IPS-20b (cell line): ENCODE measurements at regions not wholly inside any gene's neighbourhood (a gene's known extent, or its start where the extent isn't known, plus 50 kb on each side); places are given as distances from the start of the nearest gene placed in this dataset.

Experiments used
- H3K27ac ChIP-seq: one replicate; pipeline ENCODE4 v1.5.1; 2013; ENCODE audit warnings: low read length
- H3K27me3 ChIP-seq: 2 replicates; pipeline ENCODE4 v1.6.1; 2013; ENCODE audit warnings: mild to moderate bottlenecking, low read length, inconsistent platforms; ENCODE audit not compliant: insufficient read depth
- H3K36me3 ChIP-seq: 2 replicates; pipeline ENCODE4 v1.6.1; 2013; ENCODE audit warnings: low read depth, mild to moderate bottlenecking, inconsistent platforms, low read length, moderate library complexity; ENCODE audit not compliant: insufficient read depth
- H3K4me1 ChIP-seq: 2 replicates; pipeline ENCODE4 v1.6.1; 2013; ENCODE audit warnings: mild to moderate bottlenecking, control low read depth, inconsistent platforms, low read length, moderate library complexity; ENCODE audit not compliant: insufficient read depth
- H3K4me3 ChIP-seq: 2 replicates; pipeline ENCODE4 v1.5.1; 2013; ENCODE audit warnings: mild to moderate bottlenecking, low read length, inconsistent platforms
- H3K9ac ChIP-seq: 2 replicates; pipeline ENCODE4 v1.6.1; 2013; ENCODE audit warnings: low read depth, mild to moderate bottlenecking, inconsistent platforms, low read length, moderate library complexity
- H3K9me3 ChIP-seq: 2 replicates; pipeline ENCODE4 v1.6.1; 2013; ENCODE audit warnings: mild to moderate bottlenecking, low read depth, low read length, inconsistent platforms; ENCODE audit not compliant: insufficient read depth

GRCh38 chr4:34039766-34040165 lies 2204.5 kb downstream of the ARAP2 start:
- Histone ChIP-seq H3K4me1 (no peaks in the 10 kb centered on the region), H3K36me3 (no peaks in the 10 kb centered on the region), H3K27me3 (no peaks in the 10 kb centered on the region), H3K4me3 (no peak overlapping the region), H3K9ac (no peak overlapping the region), H3K9me3 (no peaks in the 10 kb centered on the region), H3K27ac (no peak overlapping the region)

GRCh38 chr4:34043131-34043530 lies 2201.2 kb downstream of the ARAP2 start:
- Histone ChIP-seq H3K27me3 (no peaks in the 10 kb centered on the region), H3K9ac (no peak overlapping the region), H3K9me3 (no peaks in the 10 kb centered on the region), H3K4me3 (no peak overlapping the region), H3K27ac (no peak overlapping the region), H3K4me1 (peaks cover 3% of the 10 kb centered on the region; the same call in 1 of the 2 replicates), H3K36me3 (no peaks in the 10 kb centered on the region)

GRCh38 chr4:34046580-34046979 lies 2197.7 kb downstream of the ARAP2 start:
- Histone ChIP-seq H3K27ac (no peak overlapping the region), H3K27me3 (no peaks in the 10 kb centered on the region), H3K4me1 (peaks cover 3% of the 10 kb centered on the region; the same call in 1 of the 2 replicates), H3K36me3 (no peaks in the 10 kb centered on the region), H3K9ac (no peak overlapping the region), H3K4me3 (no peak overlapping the region), H3K9me3 (no peaks in the 10 kb centered on the region)

GRCh38 chr4:34047363-34047762 lies 2197.0 kb downstream of the ARAP2 start:
- Histone ChIP-seq H3K9me3 (no peaks in the 10 kb centered on the region), H3K4me3 (no peak overlapping the region), H3K36me3 (no peaks in the 10 kb centered on the region), H3K27ac (no peak overlapping the region), H3K27me3 (no peaks in the 10 kb centered on the region), H3K4me1 (peaks cover 3% of the 10 kb centered on the region; the same call in 1 of the 2 replicates), H3K9ac (no peak overlapping the region)

GRCh38 chr4:34066126-34066525 lies 2178.2 kb downstream of the ARAP2 start:
- H3K4me1 ChIP-seq, result no peaks in the 10 kb centered on the region
- H3K36me3 ChIP-seq, result no peaks in the 10 kb centered on the region
- H3K4me3 ChIP-seq, result no peak overlapping the region
- H3K27me3 ChIP-seq, result no peaks in the 10 kb centered on the region
- no peak overlapping the region for H3K9ac ChIP-seq
- H3K9me3 ChIP-seq, result no peaks in the 10 kb centered on the region
- no peak overlapping the region for H3K27ac ChIP-seq

- H3K27me3 ChIP-seq, result no peaks in the 10 kb centered on the region
- H3K9ac ChIP-seq, result no peak overlapping the region
- H3K4me1 ChIP-seq, result no peaks in the 10 kb centered on the region
- no peak overlapping the region for H3K4me3 ChIP-seq
- H3K27ac ChIP-seq, result no peak overlapping the region
- no peaks in the 10 kb centered on the region for H3K36me3 ChIP-seq
- H3K9me3 ChIP-seq, result no peaks in the 10 kb centered on the region
Measured at GRCh38 chr4:34091451-34091850, 2152.9 kb downstream of the ARAP2 start.

- no peak overlapping the region for H3K4me3 ChIP-seq
- no peak overlapping the region for H3K9ac ChIP-seq
- H3K9me3 ChIP-seq, result no peaks in the 10 kb centered on the region
- no peaks in the 10 kb centered on the region for H3K36me3 ChIP-seq
- H3K4me1 ChIP-seq, result no peaks in the 10 kb centered on the region
- H3K27me3 ChIP-seq, result no peaks in the 10 kb centered on the region
- H3K27ac ChIP-seq, result no peak overlapping the region
Measured at GRCh38 chr4:34094114-34094513, 2150.2 kb downstream of the ARAP2 start.

- Histone ChIP-seq H3K9ac (no peak overlapping the region), H3K36me3 (no peaks in the 10 kb centered on the region), H3K27ac (no peak overlapping the region), H3K27me3 (no peaks in the 10 kb centered on the region), H3K4me3 (no peak overlapping the region), H3K9me3 (no peaks in the 10 kb centered on the region), H3K4me1 (no peaks in the 10 kb centered on the region)
Measured at GRCh38 chr4:34105311-34105710, 2139.0 kb downstream of the ARAP2 start.

GRCh38 chr4:34108391-34108790 lies 2135.9 kb downstream of the ARAP2 start:
- H3K27me3 ChIP-seq, result no peaks in the 10 kb centered on the region
- H3K4me3 ChIP-seq, result no peak overlapping the region
- H3K27ac ChIP-seq, result no peak overlapping the region
- no peaks in the 10 kb centered on the region for H3K9me3 ChIP-seq
- no peaks in the 10 kb centered on the region for H3K36me3 ChIP-seq
- no peaks in the 10 kb centered on the region for H3K4me1 ChIP-seq
- H3K9ac ChIP-seq, result no peak overlapping the region

- Histone ChIP-seq H3K27me3 (no peaks in the 10 kb centered on the region), H3K4me3 (no peak overlapping the region), H3K27ac (no peak overlapping the region), H3K9me3 (no peaks in the 10 kb centered on the region), H3K4me1 (no peaks in the 10 kb centered on the region), H3K9ac (no peak overlapping the region), H3K36me3 (no peaks in the 10 kb centered on the region)
Measured at GRCh38 chr4:34112573-34112972, 2131.7 kb downstream of the ARAP2 start.

- no peaks in the 10 kb centered on the region for H3K4me1 ChIP-seq
- no peak overlapping the region for H3K9ac ChIP-seq
- no peaks in the 10 kb centered on the region for H3K36me3 ChIP-seq
- peaks cover 8% of the 10 kb centered on the region; the same call in 1 of the 2 replicates for H3K9me3 ChIP-seq
- no peaks in the 10 kb centered on the region for H3K27me3 ChIP-seq
- no peak overlapping the region for H3K4me3 ChIP-seq
- H3K27ac ChIP-seq, result no peak overlapping the region
Measured at GRCh38 chr4:34138385-34138784, 2105.9 kb downstream of the ARAP2 start.

- no peak overlapping the region for H3K4me3 ChIP-seq
- H3K4me1 ChIP-seq, result no peaks in the 10 kb centered on the region
- no peaks in the 10 kb centered on the region for H3K36me3 ChIP-seq
- H3K27ac ChIP-seq, result no peak overlapping the region
- no peak overlapping the region for H3K9ac ChIP-seq
- peaks cover 6% of the 10 kb centered on the region; the same call in 1 of the 2 replicates for H3K9me3 ChIP-seq
- H3K27me3 ChIP-seq, result no peaks in the 10 kb centered on the region
Measured at GRCh38 chr4:34139346-34139745, 2105.0 kb downstream of the ARAP2 start.
